ENCODE measurements at regions not wholly inside any gene's neighbourhood (a gene's known extent, or its start where the extent isn't known, plus 50 kb on each side); places are given as distances from the start of the nearest gene placed in this dataset.

GRCh38 chr10:28913436-28914237 lies 236.3 kb downstream of the BAMBI start:
- no peak for DNase-seq (ENCODE audit: low read depth, low spot score)
- no peak overlapping the region for H3K27ac ChIP-seq

GRCh38 chr10:28914701-28915100 lies 237.4 kb downstream of the BAMBI start:
- no peak for DNase-seq (ENCODE audit: low read depth, low spot score)
- peak overlapping the region; percentile 0 for H3K27ac ChIP-seq

GRCh38 chr10:28915989-28916588 lies 238.8 kb downstream of the BAMBI start:
- no peak for DNase-seq (ENCODE audit: low read depth, low spot score)
- no peak overlapping the region for H3K27ac ChIP-seq

GRCh38 chr10:28920091-28920490 lies 242.8 kb downstream of the BAMBI start:
- no peak for DNase-seq (ENCODE audit: low read depth, low spot score)
- no peak overlapping the region for H3K27ac ChIP-seq

GRCh38 chr10:28922127-28922526 lies 244.8 kb downstream of the BAMBI start:
- no peak for DNase-seq (ENCODE audit: low read depth, low spot score)
- H3K27ac ChIP-seq: no peak overlapping the region

- no peak overlapping the region for H3K27ac ChIP-seq
- no peak for DNase-seq (ENCODE audit: low read depth, low spot score)
Measured at GRCh38 chr10:28922861-28923260, 245.5 kb downstream of the BAMBI start.

- H3K27ac ChIP-seq: no peak overlapping the region
- DNase-seq (ENCODE audit: low read depth, low spot score): no peak
Measured at GRCh38 chr10:28924717-28925116, 247.4 kb downstream of the BAMBI start.

GRCh38 chr10:28925121-28925663 lies 247.9 kb downstream of the BAMBI start:
- no peak overlapping the region for H3K27ac ChIP-seq

GRCh38 chr10:28926932-28927331 lies 249.6 kb downstream of the BAMBI start:
- no peak for DNase-seq (ENCODE audit: low read depth, low spot score)
- no peak overlapping the region for H3K27ac ChIP-seq

More at GRCh38 chr10:28925121-28925663, 247.9 kb downstream of the BAMBI start:
- no peak for DNase-seq (ENCODE audit: low read depth, low spot score)

- H3K27ac ChIP-seq: peak overlapping the region; percentile 34
- DNase-seq (ENCODE audit: low read depth, low spot score): no peak
Measured at GRCh38 chr10:28928484-28928883, 251.2 kb downstream of the BAMBI start.

- DNase-seq (ENCODE audit: low read depth, low spot score): no peak
- no peak overlapping the region for H3K27ac ChIP-seq
Measured at GRCh38 chr10:28929942-28930341, 252.6 kb downstream of the BAMBI start.

GRCh38 chr10:28930514-28931495 lies 253.5 kb downstream of the BAMBI start:
- no peak for DNase-seq (ENCODE audit: low read depth, low spot score)
- H3K27ac ChIP-seq: no peak overlapping the region

GRCh38 chr10:28935061-28935460 lies 257.7 kb downstream of the BAMBI start:
- DNase-seq (ENCODE audit: low read depth, low spot score): no peak
- H3K27ac ChIP-seq: no peak overlapping the region

GRCh38 chr10:28937959-28938358 lies 260.6 kb downstream of the BAMBI start:
- DNase-seq (ENCODE audit: low read depth, low spot score): no peak

GRCh38 chr10:28938745-28939144 lies 261.4 kb downstream of the BAMBI start:
- no peak for DNase-seq (ENCODE audit: low read depth, low spot score)
- no peak overlapping the region for H3K27ac ChIP-seq

More at GRCh38 chr10:28937959-28938358, 260.6 kb downstream of the BAMBI start:
- H3K27ac ChIP-seq: no peak overlapping the region

- H3K27ac ChIP-seq: no peak overlapping the region
- DNase-seq (ENCODE audit: low read depth, low spot score): no peak
Measured at GRCh38 chr10:28939281-28940157, 262.2 kb downstream of the BAMBI start.

GRCh38 chr10:28940158-28940888 lies 263.0 kb downstream of the BAMBI start:
- DNase-seq (ENCODE audit: low read depth, low spot score): no peak
- H3K27ac ChIP-seq: no peak overlapping the region

GRCh38 chr10:28942012-28942411 lies 264.7 kb downstream of the BAMBI start:
- no peak overlapping the region for H3K27ac ChIP-seq
- no peak for DNase-seq (ENCODE audit: low read depth, low spot score)

- no peak overlapping the region for H3K27ac ChIP-seq
- no peak for DNase-seq (ENCODE audit: low read depth, low spot score)
Measured at GRCh38 chr10:28945959-28946358, 268.6 kb downstream of the BAMBI start.

All from epithelial cell of prostate (primary cell).